ENCODE measurements at regions not wholly inside any gene's neighbourhood (a gene's known extent, or its start where the extent isn't known, plus 50 kb on each side); places are given as distances from the start of the nearest gene placed in this dataset.

DNA sequence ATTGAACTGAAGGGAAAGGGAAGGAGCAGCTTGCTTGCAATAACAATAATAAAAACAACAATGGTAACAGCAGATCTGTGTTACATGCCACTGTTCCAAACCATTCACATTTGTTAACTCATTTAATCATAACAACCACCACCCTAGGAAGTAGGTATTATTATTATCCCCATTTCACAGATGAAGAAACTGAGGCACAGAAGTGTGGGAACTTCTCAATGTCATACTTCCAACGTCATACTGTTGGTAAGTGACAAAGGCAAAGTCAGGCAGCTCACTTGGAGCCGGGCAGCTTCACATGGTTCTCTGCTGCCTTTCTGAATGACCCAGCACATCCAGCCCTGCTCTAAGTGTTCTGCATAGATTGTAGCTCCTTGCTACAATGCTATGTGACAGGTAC, 72.6 kb downstream of the FOXD1 start:
- Histone ChIP-seq H3K27ac (no peak overlapping the region), H3K4me3 (no peak overlapping the region)

DNA sequence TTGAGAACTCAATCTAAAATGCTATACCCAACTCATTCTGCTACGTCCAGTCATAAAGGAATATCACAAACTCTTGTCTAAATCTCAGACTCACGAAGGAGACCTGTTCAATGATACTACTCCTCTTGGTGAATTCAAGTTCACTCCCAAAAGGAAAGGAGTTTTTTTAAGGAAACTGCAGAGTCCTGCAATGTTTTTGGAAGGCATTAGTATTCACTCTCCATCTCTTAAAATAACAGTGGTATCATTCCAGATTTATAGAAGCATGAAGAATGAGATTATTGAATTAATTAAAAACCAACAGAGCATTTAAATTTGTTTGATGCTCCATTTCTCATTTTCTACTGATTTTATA, 73.4 kb downstream of the FOXD1 start:
- no peak overlapping the region for H3K4me3 ChIP-seq
- H3K27ac ChIP-seq = no peak overlapping the region

DNA sequence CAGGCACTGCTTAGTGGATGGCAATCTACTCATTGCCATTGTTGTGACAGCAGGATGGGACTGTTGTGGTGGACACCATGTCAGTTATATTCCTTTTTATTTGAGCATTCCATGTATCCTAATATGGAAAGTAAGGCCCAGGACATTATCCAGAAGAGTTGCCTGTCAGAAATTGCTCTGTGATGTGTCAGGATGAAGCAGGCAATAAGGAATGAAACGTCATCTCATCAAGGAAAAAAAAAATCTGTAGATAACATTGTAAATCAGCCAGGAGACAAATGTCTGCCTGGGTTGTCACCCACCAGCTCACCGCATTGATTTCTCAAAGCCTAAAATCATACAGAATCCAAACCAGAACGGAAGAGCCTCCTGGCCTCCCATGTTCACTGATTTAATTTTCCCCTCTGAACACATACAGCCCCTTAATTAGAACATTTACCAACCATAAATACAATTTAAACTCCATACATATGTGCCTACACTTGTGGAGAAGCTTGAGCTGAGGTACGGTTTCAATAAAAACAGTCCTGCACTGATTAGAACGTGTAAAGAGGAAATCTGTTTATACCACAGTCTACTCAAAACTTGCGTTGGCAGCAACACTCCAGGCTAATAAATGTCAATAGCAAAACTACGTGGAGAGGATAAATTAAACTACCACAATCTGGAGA, 73.9 kb downstream of the FOXD1 start:
- Histone ChIP-seq H3K4me3 (no peak overlapping the region), H3K27ac (no peak overlapping the region)

DNA sequence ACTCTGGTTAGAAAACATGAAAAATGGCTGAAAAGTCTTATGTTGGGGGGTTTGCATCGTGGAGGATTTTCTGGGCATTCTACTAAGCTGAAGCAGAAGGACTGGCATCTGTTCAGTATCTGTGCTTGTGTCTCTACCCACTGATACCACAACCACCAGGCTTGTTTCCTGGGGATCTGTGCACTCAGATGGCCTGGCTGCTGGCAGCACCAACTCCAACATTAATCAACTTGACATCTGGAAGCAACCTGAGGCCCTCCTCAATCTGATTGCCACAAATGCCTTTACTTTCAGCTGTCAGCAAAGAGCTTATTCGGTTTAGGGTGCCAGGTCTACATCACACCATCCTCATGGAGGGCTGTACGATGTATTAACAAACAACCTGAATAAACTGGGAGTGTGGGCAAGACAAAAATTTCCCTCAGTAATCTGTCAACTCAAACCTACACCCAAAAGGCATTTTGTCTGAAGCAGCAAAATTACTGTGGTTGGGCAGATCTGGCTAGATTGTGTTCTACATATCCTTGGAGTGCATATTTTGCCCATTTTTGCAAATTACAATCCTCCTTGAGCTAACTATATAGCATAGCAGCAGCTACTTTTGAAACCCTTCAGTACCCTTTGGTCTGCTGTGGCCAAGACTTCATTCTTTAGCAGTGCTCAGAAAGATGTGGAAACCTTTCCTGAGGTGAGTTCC, 74.6 kb downstream of the FOXD1 start:
- Histone ChIP-seq H3K27ac (no peak overlapping the region), H3K4me3 (no peak overlapping the region)

DNA sequence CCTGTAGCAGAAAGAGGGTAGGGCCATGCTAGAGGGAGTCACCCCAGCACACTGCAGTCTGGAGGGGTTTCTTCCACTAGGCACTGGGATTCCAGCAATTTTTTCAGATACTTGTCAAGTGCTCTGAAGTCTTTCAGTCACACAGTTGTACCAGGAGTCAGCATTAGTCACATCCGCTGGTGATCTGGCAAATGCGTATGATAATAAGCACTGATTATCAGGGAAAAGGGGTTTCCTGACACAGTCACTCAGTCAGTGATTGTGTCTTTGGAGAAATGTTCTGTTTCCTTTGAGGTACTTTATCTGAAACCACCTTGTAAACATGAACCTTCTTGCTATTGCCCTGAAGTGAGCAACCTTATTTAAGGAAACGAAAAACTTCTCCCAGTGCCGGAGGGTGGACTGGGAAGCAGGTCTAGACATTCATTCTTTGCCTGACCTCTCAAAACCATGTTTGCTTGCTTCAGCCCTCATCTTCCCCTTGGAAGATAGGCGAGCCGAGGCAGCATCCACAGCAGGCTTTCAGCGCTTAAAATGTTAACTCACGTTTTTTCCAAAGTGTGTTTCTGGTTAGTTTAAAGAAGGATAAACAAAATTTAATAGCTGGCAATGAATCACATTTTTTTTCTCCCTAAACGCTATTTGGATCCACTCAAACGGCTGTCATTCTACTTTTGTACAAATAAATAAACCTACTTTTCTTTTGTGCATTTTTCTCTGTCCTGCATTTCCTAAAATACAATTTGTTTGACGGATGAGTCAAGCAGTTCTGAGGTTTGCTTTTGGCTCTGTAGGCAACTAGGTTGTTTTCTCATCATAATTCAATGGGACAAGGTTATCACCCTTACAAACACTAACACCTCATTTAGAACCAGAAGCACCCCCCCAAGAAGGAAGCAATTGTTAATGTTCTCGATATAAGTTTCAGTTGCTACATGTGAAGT, 77.7 kb downstream of the FOXD1 start:
- H3K4me3 ChIP-seq = no peak overlapping the region
- no peak overlapping the region for H3K27ac ChIP-seq

DNA sequence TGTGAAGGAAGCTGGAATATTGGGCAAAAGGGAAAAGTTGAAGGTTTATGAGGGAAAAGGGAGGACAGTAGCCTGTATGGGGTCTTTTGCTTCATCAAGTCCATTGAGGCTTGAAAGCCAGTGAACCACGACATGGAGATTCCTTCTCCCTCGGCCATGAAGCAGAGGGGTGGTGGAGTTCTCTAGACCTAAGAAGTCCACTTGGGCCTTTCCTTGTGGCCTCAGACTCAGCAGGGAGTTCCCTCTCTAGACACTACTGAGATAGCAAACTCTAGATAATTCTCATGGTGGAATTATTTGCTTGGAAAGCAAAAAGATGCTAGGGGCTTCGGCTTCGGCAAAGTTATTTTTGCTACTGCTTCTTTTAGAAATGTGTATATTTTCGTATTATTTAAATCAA, 78.5 kb downstream of the FOXD1 start:
- Histone ChIP-seq H3K27ac (no peak overlapping the region), H3K4me3 (no peak overlapping the region)

DNA sequence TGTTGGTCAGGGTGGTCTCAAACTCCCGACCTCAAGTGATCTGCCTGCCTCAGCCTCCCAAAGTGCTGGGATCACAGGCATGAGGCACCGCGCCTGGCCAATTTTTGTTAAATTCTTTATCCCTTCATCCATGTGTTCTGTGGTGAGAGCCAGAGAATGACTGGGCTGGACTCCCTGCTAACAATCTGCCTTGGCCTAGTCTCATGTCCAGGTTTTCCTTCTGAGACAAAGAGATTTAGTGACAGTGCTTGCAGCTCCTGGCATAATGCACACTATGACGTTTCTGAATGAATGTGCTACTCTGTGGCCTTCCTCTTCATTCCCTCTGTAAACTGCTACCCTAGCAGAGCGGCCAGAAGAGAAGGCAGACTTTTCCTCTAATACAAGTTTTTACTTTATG, 79.3 kb downstream of the FOXD1 start:
- Histone ChIP-seq H3K4me3 (no peak overlapping the region), H3K27ac (no peak overlapping the region)

DNA sequence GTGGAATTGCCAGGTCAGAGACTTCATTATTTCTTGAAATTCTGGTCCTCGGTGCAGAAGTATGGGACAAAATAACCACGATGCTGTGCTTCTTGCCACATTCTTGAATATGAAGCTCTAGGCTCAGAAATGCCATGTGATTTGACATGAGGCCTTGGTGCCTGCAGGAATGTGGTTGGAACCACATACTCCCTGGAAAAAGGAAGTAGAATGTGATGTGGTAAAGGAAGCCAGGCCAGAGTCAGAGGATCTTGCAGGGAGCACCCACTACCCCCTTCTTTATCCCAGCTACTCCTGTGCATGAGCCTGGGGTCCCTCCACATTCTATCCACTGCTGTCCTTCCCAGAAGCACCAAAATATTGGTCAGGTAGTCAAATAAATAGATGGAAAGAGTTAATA, 80.9 kb downstream of the FOXD1 start:
- Histone ChIP-seq H3K27ac (no peak overlapping the region), H3K4me3 (no peak overlapping the region)

DNA sequence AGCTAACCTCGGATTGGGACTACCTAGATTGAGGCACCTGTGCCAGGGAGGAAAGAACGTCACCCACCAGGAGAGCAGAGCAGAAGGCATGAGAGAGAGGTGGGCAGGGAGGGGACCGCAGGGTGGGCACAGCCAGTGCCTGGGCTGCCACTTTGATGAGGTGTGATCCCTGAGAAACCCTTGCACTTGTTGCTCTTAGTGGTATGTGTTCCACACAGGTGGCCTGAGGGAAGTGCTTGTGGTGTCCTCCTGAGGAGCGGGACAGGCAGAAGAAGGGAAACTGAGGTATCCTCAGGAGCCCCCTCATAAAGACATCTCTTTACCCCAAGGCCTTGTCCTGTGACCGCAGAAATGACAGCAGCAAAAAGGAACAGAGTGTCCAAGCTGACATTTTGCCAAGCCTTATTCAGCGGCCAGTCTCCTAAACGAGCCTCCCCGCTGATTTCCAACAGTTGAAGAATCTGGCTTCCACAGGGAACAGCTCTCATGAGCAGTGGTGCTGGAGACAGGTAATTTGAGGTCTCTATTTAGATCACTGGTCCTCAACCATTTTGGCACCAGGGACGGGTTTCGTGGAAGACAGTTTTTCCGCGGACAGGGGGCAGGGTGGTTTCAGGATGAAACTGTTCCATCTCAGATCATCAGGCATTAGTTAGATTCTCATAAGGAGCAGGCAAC, 82.4 kb downstream of the FOXD1 start:
- H3K27ac ChIP-seq = no peak overlapping the region

DNA sequence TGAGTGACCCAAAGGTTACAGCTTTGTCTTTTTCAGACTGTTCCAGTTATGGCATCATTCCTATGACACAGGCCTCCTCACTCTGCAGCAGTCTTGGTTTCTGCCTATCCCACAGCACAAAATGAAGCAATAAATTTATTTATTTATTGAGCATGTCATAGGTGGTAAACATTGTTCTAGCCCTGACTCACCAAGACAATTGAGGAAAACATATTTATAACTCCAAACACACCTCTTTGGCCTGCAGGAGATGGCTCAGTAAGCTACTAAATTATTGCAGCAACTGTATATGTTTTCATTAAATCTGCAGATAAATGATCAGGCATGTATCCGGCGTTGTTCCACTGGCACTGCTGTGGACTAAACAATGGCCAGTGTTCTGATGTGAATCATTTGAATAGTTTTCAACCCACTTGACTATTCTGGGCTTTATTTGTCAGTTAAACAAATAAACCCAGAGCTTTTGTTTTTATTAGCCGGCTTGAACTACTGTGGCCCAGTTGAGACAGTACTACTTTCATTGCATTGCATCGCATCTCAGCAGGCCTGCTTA, 83.2 kb downstream of the FOXD1 start:
- H3K27ac ChIP-seq = no peak overlapping the region
- H3K4me3 ChIP-seq = no peak overlapping the region

More for the DNA sequence above, 82.4 kb downstream of the FOXD1 start:
- no peak overlapping the region for H3K4me3 ChIP-seq

DNA sequence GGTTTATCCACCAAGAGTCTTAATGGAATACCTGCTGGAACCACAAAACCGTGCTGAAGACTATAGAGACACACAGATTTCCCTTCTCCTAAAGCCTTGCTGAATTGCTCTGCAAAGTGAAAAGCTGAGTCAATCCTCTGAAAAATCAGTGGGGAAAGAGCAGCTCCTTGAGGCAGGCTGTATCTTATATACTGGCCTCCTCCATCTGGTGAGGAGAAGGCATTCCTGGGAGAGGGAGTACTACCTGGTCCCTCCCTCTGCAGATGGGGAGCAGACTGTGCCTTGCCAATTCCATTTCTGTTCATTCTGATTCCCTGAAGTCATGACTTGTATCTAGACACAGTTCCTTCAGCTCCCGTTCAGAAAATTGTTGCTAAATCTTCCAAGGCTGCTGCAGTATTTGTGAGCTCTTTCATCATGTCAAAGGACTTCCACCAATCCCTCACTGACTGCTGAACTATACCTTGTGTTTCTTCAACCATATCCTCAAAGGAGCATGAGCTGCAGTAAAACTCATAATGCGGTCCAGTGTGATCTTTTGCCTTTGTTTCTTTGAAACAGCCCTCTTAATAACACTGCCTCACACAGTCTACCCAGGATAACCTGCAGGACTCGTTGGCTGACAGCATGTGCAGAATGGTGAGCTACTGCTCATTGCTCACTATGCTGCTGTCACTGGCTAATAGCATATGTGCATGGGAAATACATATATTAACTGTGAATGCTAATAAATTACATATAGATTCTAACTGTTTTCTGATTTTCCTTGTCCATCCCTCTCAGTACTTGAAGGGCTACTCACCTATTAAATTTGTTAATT, 84.5 kb downstream of the FOXD1 start:
- Histone ChIP-seq H3K27ac (no peak overlapping the region), H3K4me3 (no peak overlapping the region)

DNA sequence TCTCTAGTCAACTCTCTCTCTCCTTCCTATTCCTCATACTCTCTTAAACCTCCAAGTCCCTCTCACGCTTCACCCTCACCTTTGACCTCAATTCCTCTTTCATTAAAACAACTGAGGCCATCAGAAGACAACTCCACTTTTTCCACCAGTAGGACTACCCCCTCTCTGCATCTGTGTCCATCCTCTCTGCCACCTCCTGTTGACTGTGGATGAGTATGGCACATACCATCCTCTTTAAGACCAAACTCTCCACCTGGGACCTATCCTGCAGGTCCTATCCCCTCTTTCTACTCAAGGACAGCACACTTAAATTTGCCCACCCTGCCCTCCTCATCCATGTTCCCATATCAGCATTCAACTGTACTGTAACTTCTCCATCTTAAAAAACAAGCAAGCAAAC, 89.2 kb downstream of the FOXD1 start:
- H3K4me3 ChIP-seq = no peak overlapping the region

DNA sequence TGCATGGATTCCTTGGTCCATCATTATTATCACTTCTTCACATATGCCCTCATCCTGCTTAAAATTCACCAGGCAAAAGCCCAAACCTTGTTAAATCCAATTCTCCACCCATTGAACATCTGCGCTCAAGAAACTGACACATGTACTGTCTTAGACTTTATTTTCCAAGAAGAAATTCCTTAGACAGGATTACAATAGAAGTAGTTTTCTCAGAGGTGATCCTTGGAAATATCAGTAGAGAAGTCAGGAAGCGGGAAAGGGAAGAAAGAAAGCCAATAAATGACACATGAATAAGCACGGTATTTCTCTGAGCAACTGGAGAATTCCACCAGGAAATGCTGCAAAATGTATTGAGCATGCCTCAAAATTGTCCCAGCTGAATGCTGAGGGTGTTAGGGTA, 90.2 kb downstream of the FOXD1 start:
- Histone ChIP-seq H3K4me3 (no peak overlapping the region), H3K27ac (no peak overlapping the region)

More for the DNA sequence above, 89.2 kb downstream of the FOXD1 start:
- no peak overlapping the region for H3K27ac ChIP-seq

DNA sequence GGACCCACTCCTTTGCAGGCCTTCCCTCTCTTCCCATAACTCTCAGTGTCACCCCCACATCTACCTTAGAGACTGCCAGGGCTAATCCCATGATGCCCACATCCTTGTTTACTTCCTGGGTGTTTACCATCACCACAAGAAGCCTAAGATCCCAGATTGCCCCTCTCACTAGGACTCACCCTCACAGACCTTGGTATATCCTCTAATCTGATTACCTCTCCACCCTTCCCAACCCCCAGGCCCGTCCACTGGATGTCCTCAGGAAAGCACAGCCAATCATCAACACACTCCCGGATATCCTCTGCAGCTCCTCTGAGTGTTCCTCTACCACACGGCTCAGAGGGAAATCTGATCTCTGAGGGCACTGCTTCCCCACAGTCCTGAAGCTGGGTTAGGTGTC, 91.0 kb downstream of the FOXD1 start:
- Histone ChIP-seq H3K27ac (no peak overlapping the region), H3K4me3 (no peak overlapping the region)

DNA sequence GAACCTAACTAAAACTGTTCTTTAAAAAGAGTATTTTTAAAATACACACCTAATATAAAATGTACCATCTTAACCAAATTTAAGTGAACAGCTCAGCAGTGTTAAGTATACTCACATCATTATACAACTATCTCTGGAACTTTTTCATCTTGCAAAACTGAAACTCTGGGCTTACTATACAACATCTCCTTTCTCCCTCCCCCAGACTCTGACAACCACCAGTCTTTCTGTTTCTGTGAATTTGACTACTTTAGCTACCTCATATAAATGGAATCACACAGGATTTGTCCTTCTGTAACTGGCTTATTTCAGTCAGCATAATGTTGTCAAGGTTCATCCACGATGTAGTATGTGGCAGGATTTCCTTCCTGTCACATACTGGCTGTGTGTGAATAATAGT, 93.5 kb downstream of the FOXD1 start:
- Histone ChIP-seq H3K4me3 (no peak overlapping the region), H3K27ac (no peak overlapping the region)

DNA sequence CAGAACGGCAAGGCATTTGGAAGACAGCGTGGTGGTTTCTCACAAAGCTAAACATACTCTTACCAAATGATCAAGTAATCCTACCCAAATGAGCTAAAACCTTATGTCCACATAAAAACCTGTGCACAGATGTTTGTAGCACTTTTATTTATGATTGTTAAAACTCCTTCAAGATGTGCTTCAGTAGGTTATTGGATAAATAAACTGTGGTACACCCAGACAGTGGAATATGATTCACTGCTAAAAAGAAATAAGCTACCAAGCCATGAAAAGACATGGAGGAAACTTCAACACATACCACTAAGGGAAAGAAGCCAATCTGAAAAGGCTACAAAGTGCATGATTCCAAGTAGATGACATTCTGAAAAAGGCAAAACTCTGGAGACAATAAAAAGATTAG, 94.2 kb downstream of the FOXD1 start:
- no peak overlapping the region for H3K4me3 ChIP-seq
- no peak overlapping the region for H3K27ac ChIP-seq

DNA sequence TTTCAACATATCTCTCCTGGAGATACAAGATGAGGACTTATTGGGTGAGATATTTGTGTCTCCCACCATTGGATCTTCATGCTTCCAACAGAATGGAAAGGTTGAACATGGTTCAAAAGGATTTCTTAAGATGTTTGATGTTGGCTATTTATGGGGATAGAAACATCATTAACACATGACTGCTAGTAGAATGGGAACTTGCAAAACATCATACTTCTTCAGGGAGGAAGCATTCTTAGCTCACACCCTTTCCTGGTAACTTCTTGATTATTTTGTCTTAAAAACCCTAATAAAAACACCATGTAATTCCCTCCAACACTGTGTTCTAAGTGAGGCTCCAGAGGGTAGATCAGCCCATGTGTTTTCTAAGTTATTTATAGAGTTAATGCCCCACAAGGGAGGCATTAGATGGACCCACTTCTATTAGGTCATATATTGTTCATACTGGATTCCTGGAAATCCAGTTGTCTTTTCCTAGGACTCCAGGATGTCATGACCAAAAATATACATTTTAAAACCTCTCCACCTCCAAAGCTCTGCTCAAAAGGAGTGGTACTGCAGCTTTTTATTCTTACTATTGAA, 95.8 kb downstream of the FOXD1 start:
- H3K27ac ChIP-seq = no peak overlapping the region
- no peak overlapping the region for H3K4me3 ChIP-seq

DNA sequence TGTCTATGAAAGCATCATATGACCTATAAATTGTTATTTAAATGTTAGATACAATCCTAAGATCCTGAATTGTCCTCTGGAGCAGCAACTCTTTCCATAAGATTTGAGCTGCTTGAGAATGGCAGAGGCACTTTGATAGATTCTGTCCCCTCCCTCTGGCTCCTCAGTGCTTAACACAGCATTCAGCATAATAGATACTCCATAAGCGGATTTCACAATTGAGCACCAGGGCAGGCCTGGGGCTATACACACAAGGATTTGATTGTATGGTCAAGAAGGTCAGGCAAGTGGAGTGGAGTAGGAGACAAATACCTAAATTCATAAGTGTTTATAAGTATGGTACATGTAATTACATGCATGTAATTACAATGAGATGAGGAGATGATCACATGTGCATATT, 96.3 kb downstream of the FOXD1 start:
- Histone ChIP-seq H3K27ac (no peak overlapping the region), H3K4me3 (no peak overlapping the region)

DNA sequence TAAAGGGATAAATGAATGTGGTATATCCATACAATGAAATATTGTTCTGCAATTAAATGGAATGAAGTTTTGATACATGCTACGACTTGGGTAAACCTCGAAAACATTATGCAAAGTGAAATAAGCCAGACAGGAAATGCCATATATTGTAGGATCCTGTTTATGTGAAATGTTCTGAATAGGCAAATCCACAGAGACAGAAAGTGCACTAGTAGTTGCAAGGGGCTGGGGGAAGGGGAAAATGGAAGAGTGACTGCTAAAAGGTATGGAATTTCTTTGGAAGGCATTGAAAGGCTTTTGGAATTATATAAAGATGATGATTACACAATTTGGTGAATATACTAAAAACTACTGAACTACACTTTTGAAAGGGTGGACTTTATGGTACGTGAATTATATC, 97.0 kb downstream of the FOXD1 start:
- Histone ChIP-seq H3K4me3 (no peak overlapping the region), H3K27ac (no peak overlapping the region)

Measured in skin epidermis (tissue), 12 donors.